Hepatocyte (in vitro differentiated cells): ENCODE measurements at regions not wholly inside any gene's neighbourhood (a gene's known extent, or its start where the extent isn't known, plus 50 kb on each side); places are given as distances from the start of the nearest gene placed in this dataset.

ENCODE experiments used
- DNase-seq: peaks from one replicate; pipeline ENCODE4 v3.0.0-alpha.2; 2016; ENCODE audit warnings: low spot score
- H2AFZ ChIP-seq: fragments of 200-600 bp; sonication (generic); 2 replicates; pipeline ENCODE4 v1.6.0; 2016; ENCODE audit warnings: antibody characterized with exemption, mild to moderate bottlenecking
- H3K27ac ChIP-seq: fragments of 200-600 bp; sonication (generic); 2 replicates; pipeline ENCODE4 v1.5.1; 2016; ENCODE audit warnings: mild to moderate bottlenecking
- H3K27me3 ChIP-seq: fragments of 200-600 bp; sonication (generic); 2 replicates; pipeline ENCODE4 v1.6.1; 2016
- H3K36me3 ChIP-seq: fragments of 200-600 bp; sonication (generic); replicated peaks from 2 replicates; pipeline ENCODE4 v1.5.1; 2016; ENCODE audit warnings: low read depth; ENCODE audit not compliant: insufficient read depth
- H3K4me1 ChIP-seq: fragments of 200-600 bp; sonication (generic); 2 replicates; pipeline ENCODE4 v1.5.1; 2016; ENCODE audit warnings: mild to moderate bottlenecking, moderate library complexity; ENCODE audit not compliant: insufficient read depth
- H3K4me2 ChIP-seq: fragments of 200-600 bp; sonication (generic); 2 replicates; pipeline ENCODE4 v1.6.0; 2016
- H3K4me3 ChIP-seq: fragments of 200-600 bp; sonication (generic); 2 replicates; pipeline ENCODE4 v1.5.1; 2016; ENCODE audit warnings: mild to moderate bottlenecking
- H3K79me2 ChIP-seq: fragments of 200-600 bp; sonication (generic); 2 replicates; pipeline ENCODE4 v1.6.0; 2017; ENCODE audit warnings: mild to moderate bottlenecking
- H3K9me2 ChIP-seq: fragments of 200-600 bp; sonication (generic); replicated peaks from 2 replicates; pipeline ENCODE4 v1.6.0; 2017; ENCODE audit warnings: mild to moderate bottlenecking; ENCODE audit not compliant: insufficient read depth
- H3K9me3 ChIP-seq: fragments of 200-600 bp; sonication (generic); 2 replicates; pipeline ENCODE4 v1.5.1; 2016; ENCODE audit warnings: low read depth, mild to moderate bottlenecking
- H4K20me1 ChIP-seq: fragments of 200-600 bp; sonication (generic); 2 replicates; pipeline ENCODE4 v1.6.0; 2016; ENCODE audit warnings: mild to moderate bottlenecking; ENCODE audit not compliant: insufficient read depth, poor library complexity, severe bottlenecking
- CTCF ChIP-seq: fragments of 200-600 bp; sonication (generic); IDR thresholded peaks from 2 replicates; pipeline ENCODE4 v1.5.1; 2016; ENCODE audit warnings: antibody characterized with exemption, mild to moderate bottlenecking; ENCODE audit not compliant: poor library complexity
- EZH2 ChIP-seq: fragments of 200-600 bp; sonication (generic); IDR thresholded peaks from 2 replicates; pipeline ENCODE4 v1.6.1; 2016; ENCODE audit warnings: antibody characterized with exemption, mild to moderate bottlenecking, borderline replicate concordance
- EZH2phosphoT487 ChIP-seq: fragments of 200-600 bp; sonication (generic); IDR thresholded peaks from one replicate; pipeline ENCODE4 v1.6.1; 2018; ENCODE audit warnings: antibody characterized with exemption, mild to moderate bottlenecking, low read depth, moderate library complexity; ENCODE audit not compliant: unreplicated experiment, severe bottlenecking
- WGBS: methylation state at CpG from one replicate; pipeline ENCODE4 v1.1.6; 2016; ENCODE audit warnings: low lambda C conversion rate; ENCODE audit errors: missing lambda C conversion rate; 5-methylcytosine and 5-hydroxymethylcytosine counted together

GRCh38 chr6:148177589-148178233, 164.9 kb upstream of the SASH1 start:
- DNase-seq, result peak; percentile 52
- no peaks in the 10 kb centered on the region for H3K4me1 ChIP-seq
- no peaks in the 10 kb centered on the region for H3K36me3 ChIP-seq
- no peak overlapping the region for H3K27ac ChIP-seq
- no peak overlapping the region for H2AFZ ChIP-seq
- no peak overlapping the region for H3K4me2 ChIP-seq
- 78% methylated on average over 10 of the region's 10 CpGs for WGBS
- H3K9me2 ChIP-seq, result no peaks in the 10 kb centered on the region
- H3K27me3 ChIP-seq, result no peaks in the 10 kb centered on the region
- H3K9me3 ChIP-seq, result no peaks in the 10 kb centered on the region
- TF ChIP-seq EZH2, result no peak
- no peak for TF ChIP-seq EZH2phosphoT487
- TF ChIP-seq CTCF, result peak; percentile 57
- H3K79me2 ChIP-seq, result no peaks in the 10 kb centered on the region
- no peak overlapping the region for H3K4me3 ChIP-seq
- H4K20me1 ChIP-seq, result no peaks in the 10 kb centered on the region

- Histone ChIP-seq H3K27me3 (no peaks in the 10 kb centered on the region), H3K79me2 (no peaks in the 10 kb centered on the region), H3K4me3 (no peak overlapping the region), H3K27ac (no peak overlapping the region), H4K20me1 (no peaks in the 10 kb centered on the region), H3K9me2 (no peaks in the 10 kb centered on the region), H3K4me1 (no peaks in the 10 kb centered on the region), H2AFZ (no peak overlapping the region), H3K4me2 (no peak overlapping the region), H3K9me3 (no peaks in the 10 kb centered on the region), H3K36me3 (no peaks in the 10 kb centered on the region)
- 89% methylated on average over 1 of the region's 1 CpG for WGBS
- peak; percentile 21 for DNase-seq
- TF ChIP-seq EZH2phosphoT487 (no peak), EZH2 (no peak), CTCF (peak; percentile 54)
Measured at GRCh38 chr6:148179786-148180185, 162.9 kb upstream of the SASH1 start.

GRCh38 chr6:148182378-148182777, 160.3 kb upstream of the SASH1 start:
- H3K4me2 ChIP-seq, result no peak overlapping the region
- no peak for DNase-seq
- H3K27ac ChIP-seq, result no peak overlapping the region
- H2AFZ ChIP-seq, result no peak overlapping the region
- no peaks in the 10 kb centered on the region for H3K4me1 ChIP-seq
- no peaks in the 10 kb centered on the region for H4K20me1 ChIP-seq
- H3K9me3 ChIP-seq, result no peaks in the 10 kb centered on the region
- H3K27me3 ChIP-seq, result no peaks in the 10 kb centered on the region
- TF ChIP-seq CTCF (no peak), EZH2phosphoT487 (no peak), EZH2 (no peak)
- H3K9me2 ChIP-seq, result no peaks in the 10 kb centered on the region
- H3K36me3 ChIP-seq, result no peaks in the 10 kb centered on the region
- H3K79me2 ChIP-seq, result no peaks in the 10 kb centered on the region
- 92% methylated on average over 4 of the region's 4 CpGs for WGBS
- H3K4me3 ChIP-seq, result no peak overlapping the region

GRCh38 chr6:148183776-148184175, 158.9 kb upstream of the SASH1 start:
- Histone ChIP-seq H2AFZ (no peak overlapping the region), H3K36me3 (no peaks in the 10 kb centered on the region), H3K4me3 (no peak overlapping the region), H3K79me2 (no peaks in the 10 kb centered on the region), H4K20me1 (no peaks in the 10 kb centered on the region), H3K4me2 (no peak overlapping the region), H3K9me3 (no peaks in the 10 kb centered on the region), H3K4me1 (no peaks in the 10 kb centered on the region), H3K9me2 (no peaks in the 10 kb centered on the region), H3K27me3 (no peaks in the 10 kb centered on the region), H3K27ac (no peak overlapping the region)
- TF ChIP-seq EZH2phosphoT487 (no peak), CTCF (no peak)
- no peak for DNase-seq
- 88% methylated on average over 2 of the region's 2 CpGs for WGBS
